ENCODE measurements at regions not wholly inside any gene's neighbourhood (a gene's known extent, or its start where the extent isn't known, plus 50 kb on each side); places are given as distances from the start of the nearest gene placed in this dataset.

- TF ChIP-seq, protein P1, sequence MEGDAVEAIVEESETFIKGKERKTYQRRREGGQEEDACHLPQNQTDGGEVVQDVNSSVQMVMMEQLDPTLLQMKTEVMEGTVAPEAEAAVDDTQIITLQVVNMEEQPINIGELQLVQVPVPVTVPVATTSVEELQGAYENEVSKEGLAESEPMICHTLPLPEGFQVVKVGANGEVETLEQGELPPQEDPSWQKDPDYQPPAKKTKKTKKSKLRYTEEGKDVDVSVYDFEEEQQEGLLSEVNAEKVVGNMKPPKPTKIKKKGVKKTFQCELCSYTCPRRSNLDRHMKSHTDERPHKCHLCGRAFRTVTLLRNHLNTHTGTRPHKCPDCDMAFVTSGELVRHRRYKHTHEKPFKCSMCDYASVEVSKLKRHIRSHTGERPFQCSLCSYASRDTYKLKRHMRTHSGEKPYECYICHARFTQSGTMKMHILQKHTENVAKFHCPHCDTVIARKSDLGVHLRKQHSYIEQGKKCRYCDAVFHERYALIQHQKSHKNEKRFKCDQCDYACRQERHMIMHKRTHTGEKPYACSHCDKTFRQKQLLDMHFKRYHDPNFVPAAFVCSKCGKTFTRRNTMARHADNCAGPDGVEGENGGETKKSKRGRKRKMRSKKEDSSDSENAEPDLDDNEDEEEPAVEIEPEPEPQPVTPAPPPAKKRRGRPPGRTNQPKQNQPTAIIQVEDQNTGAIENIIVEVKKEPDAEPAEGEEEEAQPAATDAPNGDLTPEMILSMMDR (conservative IDR thresholded peaks at IDR 0.05), result no peak
- no peak for TF ChIP-seq EZH2 (IDR thresholded peaks at IDR 0.05; ENCODE audit: low read depth)
Measured at GRCh38 chr10:125591886-125592285, 91.1 kb downstream of the TEX36 start.
